GM13976 (cell line): ENCODE measurements at regions not wholly inside any gene's neighbourhood (a gene's known extent, or its start where the extent isn't known, plus 50 kb on each side); places are given as distances from the start of the nearest gene placed in this dataset.
A peak's percentile ranks its signal among the peaks of the same experiment; 100 is the strongest.

Source experiments
- DNase-seq: peaks from one replicate; pipeline ENCODE4 v3.0.0; 2012; ENCODE audit warnings: low spot score
- in situ Hi-C: fragments of 300-500 bp; cut with MboI; formaldehyde crosslinking; loops from one replicate; pipeline ENCODE4 v1.12.0; 2022; ENCODE audit warnings: low sequenced_read_pairs, mixed read lengths, inconsistent platforms; ENCODE audit not compliant: unreplicated experiment
- TF ChIP-seq, protein P1 (sequence below): IDR thresholded peaks from 2 replicates; pipeline ENCODE4 v1.5.1; 2012; ENCODE audit warnings: borderline replicate concordance, mild to moderate bottlenecking; ENCODE audit not compliant: insufficient read depth; ENCODE audit errors: extremely low read depth, missing control alignments, control extremely low read depth

DNA sequence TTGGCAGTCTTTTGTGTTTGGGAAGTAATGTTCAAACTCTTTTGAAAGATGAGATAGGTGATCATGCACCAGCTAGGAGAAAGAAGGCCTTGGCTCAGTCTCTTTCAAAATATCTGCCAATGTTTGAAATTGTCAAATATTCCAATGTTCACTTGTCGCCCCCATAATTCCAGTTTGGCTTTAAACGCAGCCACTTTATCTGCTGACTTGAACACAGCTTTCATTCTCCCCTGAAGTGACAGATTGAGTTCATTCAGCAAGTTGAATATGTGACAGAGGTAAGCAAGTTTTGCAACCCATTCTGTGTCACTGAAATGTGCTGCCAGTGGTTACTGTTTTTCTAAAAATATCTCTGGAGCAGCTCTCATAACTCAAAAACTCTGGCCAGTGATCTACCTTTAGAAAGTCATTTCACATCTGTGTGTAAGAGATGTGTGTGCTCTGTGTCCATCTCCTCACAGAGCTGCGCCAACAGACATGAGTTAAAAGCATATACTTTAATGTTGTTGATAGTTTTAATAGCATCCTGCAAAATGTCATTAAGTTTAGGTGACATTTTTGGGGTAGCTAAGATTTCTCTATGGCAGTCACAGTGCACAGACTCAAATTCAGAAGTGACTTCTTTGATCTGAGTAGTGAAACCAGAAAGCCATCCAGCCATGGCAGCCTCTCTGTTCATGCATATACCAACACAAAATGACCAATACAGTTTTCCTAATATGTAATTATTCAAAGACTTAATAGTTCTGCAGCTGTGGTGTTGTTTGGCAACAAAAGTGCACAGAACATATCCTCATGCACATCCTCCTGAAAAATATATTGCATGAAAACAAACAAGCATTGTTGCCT lies 614.3 kb upstream of the MIS18BP1 start:
- TF ChIP-seq, protein P1, sequence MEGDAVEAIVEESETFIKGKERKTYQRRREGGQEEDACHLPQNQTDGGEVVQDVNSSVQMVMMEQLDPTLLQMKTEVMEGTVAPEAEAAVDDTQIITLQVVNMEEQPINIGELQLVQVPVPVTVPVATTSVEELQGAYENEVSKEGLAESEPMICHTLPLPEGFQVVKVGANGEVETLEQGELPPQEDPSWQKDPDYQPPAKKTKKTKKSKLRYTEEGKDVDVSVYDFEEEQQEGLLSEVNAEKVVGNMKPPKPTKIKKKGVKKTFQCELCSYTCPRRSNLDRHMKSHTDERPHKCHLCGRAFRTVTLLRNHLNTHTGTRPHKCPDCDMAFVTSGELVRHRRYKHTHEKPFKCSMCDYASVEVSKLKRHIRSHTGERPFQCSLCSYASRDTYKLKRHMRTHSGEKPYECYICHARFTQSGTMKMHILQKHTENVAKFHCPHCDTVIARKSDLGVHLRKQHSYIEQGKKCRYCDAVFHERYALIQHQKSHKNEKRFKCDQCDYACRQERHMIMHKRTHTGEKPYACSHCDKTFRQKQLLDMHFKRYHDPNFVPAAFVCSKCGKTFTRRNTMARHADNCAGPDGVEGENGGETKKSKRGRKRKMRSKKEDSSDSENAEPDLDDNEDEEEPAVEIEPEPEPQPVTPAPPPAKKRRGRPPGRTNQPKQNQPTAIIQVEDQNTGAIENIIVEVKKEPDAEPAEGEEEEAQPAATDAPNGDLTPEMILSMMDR: no peak
- no peak for DNase-seq
- in situ Hi-C loops: no loop called here

DNA sequence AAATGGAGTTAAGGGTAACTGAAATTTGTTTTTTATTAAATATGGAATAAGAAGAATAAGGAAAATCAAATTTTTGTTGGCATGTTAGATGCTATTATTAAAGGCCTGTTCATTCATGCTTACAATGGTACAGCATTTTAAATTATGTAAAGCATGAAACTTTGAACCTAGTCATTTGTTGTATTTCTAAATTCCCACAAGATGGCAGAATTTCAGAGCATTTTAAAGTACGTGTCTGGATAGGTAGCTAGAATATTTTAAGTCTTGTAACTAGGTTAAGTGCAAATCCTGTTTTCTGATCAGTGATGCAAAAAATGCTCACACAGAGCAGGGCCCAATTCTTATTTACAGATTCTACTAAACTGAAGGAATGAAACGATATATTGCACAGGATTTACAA lies 585.6 kb upstream of the MIS18BP1 start:
- in situ Hi-C loops: no loop called here
- peak; percentile 1 for DNase-seq
- TF ChIP-seq, protein P1: no peak

DNA sequence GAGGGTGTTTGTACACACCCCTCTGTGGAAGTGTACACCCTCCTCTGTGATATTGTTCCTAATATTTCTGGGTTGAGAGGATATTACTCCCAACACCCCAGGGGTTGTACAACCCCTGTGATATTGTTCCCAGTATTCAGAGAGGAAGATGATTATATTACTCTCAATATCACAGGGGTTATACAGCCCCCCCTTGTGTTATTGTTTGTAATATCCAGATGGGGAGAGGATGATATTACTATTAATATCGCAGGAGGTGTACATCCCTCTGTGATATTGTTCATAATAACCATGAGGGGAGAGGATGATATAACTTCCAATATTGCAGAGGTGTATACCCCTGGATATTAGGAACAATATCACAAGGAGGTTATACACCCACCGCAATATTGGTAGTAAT lies 566.1 kb upstream of the MIS18BP1 start:
- no peak for DNase-seq
- in situ Hi-C loops: no loop called here
- TF ChIP-seq, protein P1: no peak

DNA sequence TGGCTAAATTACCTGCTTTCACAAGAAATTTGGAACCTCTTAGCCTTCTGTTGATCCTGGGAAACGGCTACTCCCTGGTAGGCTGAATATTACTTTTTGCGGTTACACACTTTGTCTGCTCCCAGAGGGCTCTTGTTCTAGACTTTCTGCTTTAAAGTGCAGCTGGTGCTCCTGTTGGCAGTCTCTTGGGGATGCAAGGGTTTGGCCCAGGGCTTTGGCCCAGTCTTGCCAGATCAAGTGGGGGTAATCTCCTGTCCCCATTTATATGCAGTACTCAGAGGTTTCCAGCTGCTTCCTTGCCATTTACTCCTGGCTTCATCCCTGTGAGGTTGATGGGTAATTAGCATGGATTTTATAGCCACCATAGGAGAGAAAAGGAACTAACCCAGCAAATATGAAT lies 558.2 kb upstream of the MIS18BP1 start:
- in situ Hi-C loops: no loop called here
- DNase-seq: no peak

DNA sequence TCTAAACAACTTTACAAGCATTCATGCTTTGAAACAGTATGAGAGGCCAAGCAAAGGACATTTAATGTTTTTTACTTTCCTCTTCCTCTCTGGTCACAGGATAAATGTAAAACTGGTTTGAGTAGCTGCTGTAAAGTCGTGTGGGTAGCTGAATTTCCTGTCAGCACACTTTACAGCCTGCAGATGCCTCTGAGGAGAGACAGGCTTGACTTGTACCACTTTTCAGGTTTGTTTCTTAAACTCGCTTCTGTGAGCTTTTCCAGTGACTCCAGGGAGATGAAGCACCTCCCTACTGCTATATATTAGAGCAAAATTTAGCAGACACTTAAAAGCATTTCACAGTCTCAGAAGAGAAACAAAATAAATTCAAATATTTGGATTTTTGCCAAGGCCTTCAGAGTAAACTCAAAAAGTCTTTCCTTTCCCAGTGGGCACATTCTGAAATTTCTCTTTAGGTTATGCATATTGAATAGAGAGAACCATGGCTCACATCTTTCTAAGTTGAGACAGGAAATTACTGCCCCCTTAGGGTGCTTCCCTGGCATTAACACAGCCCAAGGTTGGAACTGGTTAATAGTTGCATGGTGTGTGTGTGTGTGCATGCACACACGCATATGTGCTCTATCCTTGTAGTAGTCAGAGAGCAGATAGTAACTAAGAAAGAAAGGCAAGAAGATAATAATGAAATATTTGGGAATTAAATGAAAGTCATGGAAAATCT lies 557.3 kb upstream of the MIS18BP1 start:
- peak; percentile 22 for DNase-seq
- in situ Hi-C loops: no loop called here
- TF ChIP-seq, protein P1: no peak

More for the DNA sequence above, 558.2 kb upstream of the MIS18BP1 start:
- TF ChIP-seq, protein P1: no peak

DNA sequence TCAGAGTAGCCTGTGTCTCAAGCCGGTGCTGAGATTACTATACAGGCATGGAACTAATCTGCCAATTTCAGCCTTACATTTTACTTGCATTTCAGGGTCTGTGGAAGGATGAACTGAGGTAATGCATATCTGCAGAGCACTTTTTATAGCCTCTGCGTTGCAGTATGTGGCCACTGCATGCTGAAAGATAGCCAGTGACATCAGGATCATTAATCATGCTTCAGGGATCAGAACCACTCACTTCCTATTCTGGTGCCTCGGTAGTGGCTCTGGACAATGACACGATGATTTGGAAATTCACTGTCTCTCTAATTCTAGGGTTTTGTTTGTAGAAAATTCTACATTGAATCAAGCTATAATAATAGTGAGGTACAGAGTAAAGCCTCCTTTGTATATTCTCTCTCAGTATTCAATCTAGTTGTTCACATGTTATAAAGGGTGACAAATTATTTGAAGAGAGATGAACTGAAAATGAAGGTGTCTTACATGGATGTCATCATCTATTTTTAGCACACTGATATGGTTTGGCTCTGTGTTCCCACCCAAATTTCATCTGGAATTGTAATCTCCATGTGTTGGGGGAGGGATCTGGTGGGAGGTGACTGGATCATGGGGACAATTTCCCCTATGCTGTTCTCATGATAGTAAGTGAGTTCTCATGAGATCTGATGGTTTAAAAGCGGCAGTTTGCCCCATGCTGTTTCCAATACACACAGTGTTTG lies 554.3 kb upstream of the MIS18BP1 start:
- in situ Hi-C loops: no loop called here
- no peak for DNase-seq
- TF ChIP-seq, protein P1: no peak
